Left kidney (tissue), 1 donor: ENCODE measurements at regions not wholly inside any gene's neighbourhood (a gene's known extent, or its start where the extent isn't known, plus 50 kb on each side); places are given as distances from the start of the nearest gene placed in this dataset.
"Not testable (repeated sequence)": the region's sequence is repeated elsewhere in the genome, so short reads cannot be mapped to it uniquely, and the experiment has no call there.

Experiments
- DNase-seq: peaks from one replicate; pipeline ENCODE4 v3.0.0-alpha.2; 2013

- no peak for DNase-seq
Measured at GRCh38 chr5:166195981-166196380, 2095.5 kb upstream of the WWC1 start.

GRCh38 chr5:166200532-166200931, 2090.9 kb upstream of the WWC1 start:
- no peak for DNase-seq

GRCh38 chr5:166211640-166212039, 2079.8 kb upstream of the WWC1 start:
- no peak for DNase-seq

GRCh38 chr5:166236327-166236726, 2055.1 kb upstream of the WWC1 start:
- no peak for DNase-seq

GRCh38 chr5:166240705-166241104, 2050.7 kb upstream of the WWC1 start:
- DNase-seq = no peak

- no peak for DNase-seq
Measured at GRCh38 chr5:166245556-166245955, 2045.9 kb upstream of the WWC1 start.

- DNase-seq = no peak
Measured at GRCh38 chr5:166251786-166252185, 2039.7 kb upstream of the WWC1 start.

- no peak for DNase-seq
Measured at GRCh38 chr5:166257661-166258060, 2033.8 kb upstream of the WWC1 start.

- DNase-seq = no peak
Measured at GRCh38 chr5:166262395-166262794, 2029.0 kb upstream of the WWC1 start.

GRCh38 chr5:166267907-166268306, 2023.5 kb upstream of the WWC1 start:
- DNase-seq = no peak

GRCh38 chr5:166270712-166271111, 2020.7 kb upstream of the WWC1 start:
- no peak for DNase-seq

- no peak for DNase-seq
Measured at GRCh38 chr5:166276006-166276405, 2015.4 kb upstream of the WWC1 start.

GRCh38 chr5:166279828-166280227, 2011.6 kb upstream of the WWC1 start:
- no peak for DNase-seq

- no peak for DNase-seq
Measured at GRCh38 chr5:166281433-166281832, 2010.0 kb upstream of the WWC1 start.

- no peak for DNase-seq
Measured at GRCh38 chr5:166282939-166283338, 2008.5 kb upstream of the WWC1 start.

GRCh38 chr5:166285361-166285760, 2006.1 kb upstream of the WWC1 start:
- no peak for DNase-seq

- no peak for DNase-seq
Measured at GRCh38 chr5:166286832-166287231, 2004.6 kb upstream of the WWC1 start.

GRCh38 chr5:166287866-166288265, 2003.6 kb upstream of the WWC1 start:
- no peak for DNase-seq

GRCh38 chr5:166291800-166292199, 1999.6 kb upstream of the WWC1 start:
- DNase-seq = not testable (repeated sequence)

GRCh38 chr5:166293892-166294291, 1997.6 kb upstream of the WWC1 start:
- DNase-seq = no peak

- DNase-seq = no peak
Measured at GRCh38 chr5:166302166-166302565, 1989.3 kb upstream of the WWC1 start.

GRCh38 chr5:166317425-166317824, 1974.0 kb upstream of the WWC1 start:
- DNase-seq = no peak

- no peak for DNase-seq
Measured at GRCh38 chr5:166320920-166321480, 1970.4 kb upstream of the WWC1 start.

GRCh38 chr5:166324372-166324771, 1967.1 kb upstream of the WWC1 start:
- DNase-seq = no peak
